ENCODE measurements at regions not wholly inside any gene's neighbourhood (a gene's known extent, or its start where the extent isn't known, plus 50 kb on each side); places are given as distances from the start of the nearest gene placed in this dataset.

DNA sequence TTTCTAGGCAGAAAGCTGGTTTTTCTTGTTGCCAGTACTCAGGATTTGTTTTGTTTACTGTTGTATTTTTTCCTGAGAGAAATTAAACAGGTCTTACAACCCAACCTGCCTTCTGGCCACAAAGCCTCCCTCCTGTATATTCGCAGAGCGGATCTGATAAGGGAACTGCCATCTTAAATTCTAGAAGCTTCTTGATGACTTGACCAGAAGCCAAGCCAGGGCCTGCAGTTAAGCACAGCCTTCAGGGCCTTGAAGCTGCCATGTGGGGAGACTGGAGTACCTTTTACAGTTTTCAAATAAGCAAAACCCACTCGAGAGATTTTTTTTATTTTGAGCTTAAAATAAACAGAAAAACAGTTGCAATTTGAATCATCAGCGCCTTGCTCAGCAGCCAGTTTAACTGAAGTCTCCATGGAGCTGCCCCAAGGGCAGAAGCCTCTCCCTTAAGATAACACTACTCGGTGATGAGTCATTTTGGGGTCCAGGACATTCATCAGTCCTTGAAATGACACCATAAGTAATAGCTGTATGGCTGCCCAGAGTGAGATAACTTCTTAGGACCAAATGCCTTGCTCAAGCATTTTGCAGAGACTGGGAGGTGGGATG is 51.5 kb upstream of the PHLPP1 start:
- in situ Hi-C loops (cut with HindIII; ENCODE audit: low pct_unique_long_range_greater_than_20kb, low sequenced_read_pairs): no loop called here

DNA sequence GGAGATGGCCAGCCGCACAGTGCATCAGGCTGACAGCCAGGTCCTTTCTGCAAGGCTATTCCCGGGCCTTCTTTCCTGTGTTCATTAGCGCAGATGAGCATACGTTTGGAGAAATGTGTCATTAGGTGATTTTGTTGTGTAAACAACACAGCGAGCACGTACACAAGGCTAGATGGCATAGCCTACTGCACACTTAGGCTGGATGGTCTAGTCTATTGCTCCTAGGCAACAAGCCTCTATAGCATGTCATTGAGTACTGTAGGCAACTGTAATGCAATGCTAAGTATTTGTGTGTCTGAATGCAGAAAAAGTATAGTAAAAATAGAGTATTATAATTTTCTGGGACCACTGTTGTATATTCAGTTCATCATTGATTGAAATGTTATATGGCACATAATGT is 50.9 kb upstream of the PHLPP1 start:
- no peak for DNase-seq (ENCODE audit: low read depth, low spot score)
- in situ Hi-C loops (cut with HindIII; ENCODE audit: low pct_unique_long_range_greater_than_20kb, low sequenced_read_pairs): no loop called here

More for the DNA sequence above, 51.5 kb upstream of the PHLPP1 start:
- DNase-seq (ENCODE audit: low read depth, low spot score): no peak

DNA sequence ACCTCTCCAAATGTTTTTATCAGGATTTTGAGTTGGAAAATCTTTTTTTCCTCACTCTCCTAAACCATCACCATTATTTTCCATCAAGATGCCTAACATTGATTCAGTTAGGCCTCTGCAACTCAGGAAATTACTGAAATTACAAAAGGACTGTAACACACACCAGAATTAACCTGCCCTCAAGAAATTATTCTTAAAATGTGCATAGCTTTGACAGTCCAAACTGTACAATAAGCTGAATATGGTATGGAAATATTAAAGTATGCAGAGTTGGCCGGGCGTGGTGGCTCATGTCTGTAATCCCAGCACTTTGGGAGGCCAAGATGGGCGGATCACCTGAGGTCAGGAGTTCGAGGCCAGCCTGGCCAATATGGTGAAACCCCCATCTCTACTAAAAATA is 50.2 kb upstream of the PHLPP1 start:
- in situ Hi-C loops (cut with HindIII; ENCODE audit: low pct_unique_long_range_greater_than_20kb, low sequenced_read_pairs): no loop called here
- DNase-seq (ENCODE audit: low read depth, low spot score): no peak

Small RNA genes lying in the stretch of these regions (small RNA-seq; reads per million reads assigned to genes)
- gene RN7SL705P: 0 to 0.02 reads per million in 2 experiments
